GM23338 (cell line): ENCODE measurements at regions not wholly inside any gene's neighbourhood (a gene's known extent, or its start where the extent isn't known, plus 50 kb on each side); places are given as distances from the start of the nearest gene placed in this dataset.

Experiments used
- ATAC-seq: fragments of 200-7000 bp; cut with Tn5 transposase; 3 replicates; pipeline ENCODE4 v1.9.1; 2020
- DNase-seq: peaks from one replicate; pipeline ENCODE4 v3.0.0-alpha.2; 2015; ENCODE audit warnings: low spot score
- H2AFZ ChIP-seq: fragments of 200-600 bp; sonication (generic); 2 replicates; pipeline ENCODE4 v1.8.0; 2016; ENCODE audit warnings: antibody characterized with exemption, mild to moderate bottlenecking, moderate library complexity
- H3F3A ChIP-seq: fragments of 200-600 bp; sonication (generic); replicated peaks from 2 replicates; pipeline ENCODE4 v1.8.0; 2017; ENCODE audit warnings: antibody characterized with exemption, mixed run types, low read depth
- H3K27ac ChIP-seq: fragments of 200-600 bp; sonication (generic); 2 replicates; pipeline ENCODE4 v1.6.1; 2016; ENCODE audit warnings: low read depth
- H3K27me3 ChIP-seq: fragments of 200-600 bp; sonication (generic); 2 replicates; pipeline ENCODE4 v1.8.0; 2016; ENCODE audit warnings: mild to moderate bottlenecking, mixed run types, moderate library complexity; ENCODE audit not compliant: insufficient read depth
- H3K36me3 ChIP-seq: fragments of 200-600 bp; sonication (generic); 2 replicates; pipeline ENCODE4 v1.8.0; 2016; ENCODE audit warnings: mild to moderate bottlenecking; ENCODE audit not compliant: insufficient read depth
- H3K4me1 ChIP-seq: fragments of 200-600 bp; sonication (generic); 2 replicates; pipeline ENCODE4 v1.8.0; 2016; ENCODE audit warnings: mild to moderate bottlenecking, moderate library complexity; ENCODE audit not compliant: insufficient read depth
- H3K4me2 ChIP-seq: fragments of 200-600 bp; sonication (generic); 2 replicates; pipeline ENCODE4 v1.7.1; 2017; ENCODE audit warnings: mixed run types
- H3K4me3 ChIP-seq: fragments of 200-600 bp; sonication (generic); 2 replicates; pipeline ENCODE4 v1.6.1; 2016; ENCODE audit warnings: mixed run types
- H3K79me2 ChIP-seq: fragments of 200-600 bp; sonication (generic); replicated peaks from 2 replicates; pipeline ENCODE4 v1.8.0; 2017; ENCODE audit warnings: mild to moderate bottlenecking; ENCODE audit not compliant: insufficient read depth
- H3K9me2 ChIP-seq: fragments of 200-600 bp; sonication (generic); 2 replicates; pipeline ENCODE4 v1.8.0; 2017; ENCODE audit not compliant: insufficient read depth
- H4K20me1 ChIP-seq: fragments of 200-600 bp; sonication (generic); replicated peaks from 2 replicates; pipeline ENCODE4 v1.8.0; 2017; ENCODE audit warnings: mild to moderate bottlenecking; ENCODE audit not compliant: insufficient read depth
- H3K27ac Mint-ChIP-seq: 2 replicates; pipeline ENCODE4 v1.8.0; 2020; ENCODE audit warnings: inconsistent platforms, mild to moderate bottlenecking, moderate library complexity, mixed read lengths
- H3K27me3 Mint-ChIP-seq: 3 replicates; pipeline ENCODE4 v1.8.0; 2022; ENCODE audit warnings: low read depth, mild to moderate bottlenecking, moderate library complexity, mixed read lengths, inconsistent platforms; ENCODE audit not compliant: insufficient read depth, poor library complexity
- H3K36me3 Mint-ChIP-seq: 3 replicates; pipeline ENCODE4 v1.8.0; 2021; ENCODE audit warnings: low read depth, mild to moderate bottlenecking, inconsistent platforms, moderate library complexity, mixed read lengths
- H3K4me1 Mint-ChIP-seq: 3 replicates; pipeline ENCODE4 v1.8.0; 2020; ENCODE audit warnings: mild to moderate bottlenecking, inconsistent platforms, mixed read lengths
- H3K4me3 Mint-ChIP-seq: 3 replicates; pipeline ENCODE4 v1.8.0; 2021; ENCODE audit warnings: moderate library complexity, mild to moderate bottlenecking, inconsistent platforms, mixed read lengths
- H3K9me3 Mint-ChIP-seq: 3 replicates; pipeline ENCODE4 v1.8.0; 2020; ENCODE audit warnings: moderate library complexity, mild to moderate bottlenecking, inconsistent platforms, mixed read lengths
- CREB1 ChIP-seq: fragments of 250-450 bp; sonication (Bioruptor Pico); IDR thresholded peaks from 2 replicates; pipeline ENCODE4 v1.5.0; 2020; ENCODE audit warnings: low read depth, mild to moderate bottlenecking, moderate library complexity
- CTCF ChIP-seq, 2 experiments: fragments of 200-600 bp in 1 of 2; sonication (generic) in 1 of 2; conservative IDR thresholded peaks; 2 replicates each; pipeline versions ENCODE4 v1.5.1 to v1.6.1; 2016 to 2017; ENCODE audit warnings: antibody characterized with exemption in 2 of 2, low read depth in 2 of 2, mild to moderate bottlenecking in 2 of 2, moderate library complexity in 1 of 2
- ETS1 ChIP-seq: IDR thresholded peaks from 2 replicates; pipeline ENCODE4 v1.6.1; 2016; ENCODE audit warnings: antibody characterized with exemption
- EZH2phosphoT487 ChIP-seq: fragments of 200-600 bp; sonication (generic); IDR thresholded peaks from one replicate; pipeline ENCODE4 v1.8.1; 2018; ENCODE audit warnings: antibody characterized with exemption; ENCODE audit not compliant: unreplicated experiment
- NANOG ChIP-seq: IDR thresholded peaks from 2 replicates; pipeline ENCODE4 v1.6.1; 2016; ENCODE audit warnings: antibody characterized with exemption, borderline replicate concordance
- POLR2AphosphoS5 ChIP-seq: IDR thresholded peaks from 2 replicates; pipeline ENCODE4 v1.6.1; 2016; ENCODE audit warnings: antibody characterized with exemption, low read depth
- REST ChIP-seq: IDR thresholded peaks from one replicate; pipeline ENCODE4 v1.6.1; 2018; ENCODE audit warnings: antibody characterized with exemption; ENCODE audit not compliant: unreplicated experiment
- STAT1 ChIP-seq: IDR thresholded peaks from one replicate; pipeline ENCODE4 v1.6.1; 2016; ENCODE audit warnings: antibody characterized with exemption; ENCODE audit not compliant: unreplicated experiment
- ZNF114 ChIP-seq: fragments of 250-450 bp; sonication (Bioruptor Pico); IDR thresholded peaks from 2 replicates; pipeline ENCODE4 v1.5.0; 2020; ENCODE audit warnings: mild to moderate bottlenecking, moderate library complexity
- ZNF331 ChIP-seq: fragments of 250-450 bp; sonication (Bioruptor Pico); IDR thresholded peaks from 2 replicates; pipeline ENCODE4 v1.5.0; 2020; ENCODE audit warnings: low read depth, mild to moderate bottlenecking, moderate library complexity
- ZNF462 ChIP-seq: fragments of 250-450 bp; sonication (Bioruptor Pico); IDR thresholded peaks from 2 replicates; pipeline ENCODE4 v1.5.0; 2020; ENCODE audit warnings: mild to moderate bottlenecking, moderate library complexity

GRCh38 chr2:194730266-194730665 is 926.8 kb upstream of the SLC39A10 start (continued):
- TF ChIP-seq CTCF (conservative IDR thresholded peaks at IDR 0.05; ENCODE audit: low read depth in 2 of 2) (no peak), EZH2phosphoT487 (no peak), ETS1 (no peak), POLR2AphosphoS5 (no peak)

GRCh38 chr2:194725169-194725568 is 931.9 kb upstream of the SLC39A10 start:
- DNase-seq (no peak), ATAC-seq (no peak)
- no peak overlapping the region for H2AFZ ChIP-seq
- H3K27ac ChIP-seq: no peak overlapping the region
- no peaks in the 10 kb centered on the region for H3K4me1 ChIP-seq
- H3F3A ChIP-seq: no peaks in the 10 kb centered on the region
- H3K9me3 Mint-ChIP-seq: no peaks in the 10 kb centered on the region
- no peaks in the 10 kb centered on the region for H3K9me2 ChIP-seq
- no peaks in the 10 kb centered on the region for H3K4me1 Mint-ChIP-seq
- no peak overlapping the region for H3K4me2 ChIP-seq
- H4K20me1 ChIP-seq: no peaks in the 10 kb centered on the region
- no peaks in the 10 kb centered on the region for H3K36me3 ChIP-seq
- H3K27me3 ChIP-seq: no peaks in the 10 kb centered on the region
- no peaks in the 10 kb centered on the region for H3K79me2 ChIP-seq
- H3K4me3 ChIP-seq: no peak overlapping the region
- no peak overlapping the region for H3K4me3 Mint-ChIP-seq
- no peaks in the 10 kb centered on the region for H3K27me3 Mint-ChIP-seq
- no peaks in the 10 kb centered on the region for H3K36me3 Mint-ChIP-seq
- H3K27ac Mint-ChIP-seq: no peak overlapping the region; the same call in 1 of the 2 replicates
- TF ChIP-seq NANOG: no peak
- no peak for TF ChIP-seq POLR2AphosphoS5
- no peak for TF ChIP-seq EZH2phosphoT487
- TF ChIP-seq STAT1: no peak
- TF ChIP-seq REST: no peak
- no peak for TF ChIP-seq ZNF114
- no peak for TF ChIP-seq ETS1
- TF ChIP-seq ZNF331 (CRISPR knock-in tag): no peak
- no peak for TF ChIP-seq ZNF462
- TF ChIP-seq CREB1 (CRISPR knock-in tag): no peak
